SKM-1 treated with dmso at 0.1 percent for 144 hours (cell line): ENCODE measurements at regions not wholly inside any gene's neighbourhood (a gene's known extent, or its start where the extent isn't known, plus 50 kb on each side); places are given as distances from the start of the nearest gene placed in this dataset.
"Not testable (repeated sequence)": the region's sequence is repeated elsewhere in the genome, so short reads cannot be mapped to it uniquely, and the experiment has no call there.

Experiments used
- DNase-seq: peaks from one replicate; lab custom pipeline; 2025; ENCODE audit not compliant: unreplicated experiment; lab: John Stamatoyannopoulos, UW

DNA sequence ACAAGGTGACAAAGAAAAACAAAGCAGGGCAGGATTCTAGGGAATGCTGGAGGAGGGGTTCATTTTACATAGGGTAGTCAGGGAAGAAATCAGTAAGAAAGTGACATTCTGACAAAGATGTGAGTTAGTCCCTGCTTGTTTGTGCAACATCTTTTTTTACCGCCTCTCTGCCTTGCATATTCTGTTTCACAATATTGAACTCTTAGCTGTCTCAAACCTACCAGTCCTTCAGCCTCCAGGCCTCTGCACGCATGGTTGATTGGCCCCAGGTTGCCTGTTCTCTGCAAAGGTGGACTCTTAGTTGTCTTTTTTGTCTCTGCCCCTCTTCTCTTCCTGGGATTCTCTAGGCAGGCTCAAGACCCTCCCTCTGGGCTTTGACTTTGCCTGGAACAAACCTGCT lies 152.2 kb upstream of the RUNX1 start:
- DNase-seq = peak; percentile 21

GRCh38 chr21:35199733-35200015 lies 150.6 kb upstream of the RUNX1 start:
- DNase-seq = no peak

- DNase-seq = no peak
Observed at GRCh38 chr21:35198982-35199732, 150.1 kb upstream of the RUNX1 start.

GRCh38 chr21:35198565-35198964 lies 149.5 kb upstream of the RUNX1 start:
- no peak for DNase-seq

GRCh38 chr21:35197992-35198431 lies 148.9 kb upstream of the RUNX1 start:
- DNase-seq = no peak

DNA sequence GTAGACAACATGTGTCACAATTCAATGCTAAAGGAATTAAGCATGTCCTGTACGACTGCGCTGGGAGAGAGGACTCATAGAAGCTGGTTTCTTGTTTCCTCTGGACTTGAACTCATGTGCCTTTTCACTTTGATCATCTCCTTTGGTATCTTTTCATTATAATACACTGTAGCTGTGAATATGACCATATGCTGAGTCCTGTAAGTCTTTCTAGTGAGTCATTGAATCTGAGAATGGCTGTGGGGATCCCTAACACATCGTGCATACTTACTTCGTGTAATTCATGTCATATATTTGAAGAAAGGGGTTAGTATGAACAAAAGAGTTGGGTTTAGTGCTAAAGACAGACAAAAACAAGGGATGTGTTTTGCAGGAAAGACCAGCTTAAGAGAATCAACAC lies 148.1 kb upstream of the RUNX1 start:
- no peak for DNase-seq

- DNase-seq = no peak
Observed at GRCh38 chr21:35196128-35196527, 147.0 kb upstream of the RUNX1 start.

- no peak for DNase-seq
Observed at GRCh38 chr21:35195232-35195631, 146.1 kb upstream of the RUNX1 start.

GRCh38 chr21:35191754-35192153 lies 142.7 kb upstream of the RUNX1 start:
- no peak for DNase-seq

- DNase-seq = no peak
Observed at GRCh38 chr21:35191128-35191527, 142.0 kb upstream of the RUNX1 start.

- DNase-seq = no peak
Observed at GRCh38 chr21:35190201-35190701, 141.1 kb upstream of the RUNX1 start.

DNA sequence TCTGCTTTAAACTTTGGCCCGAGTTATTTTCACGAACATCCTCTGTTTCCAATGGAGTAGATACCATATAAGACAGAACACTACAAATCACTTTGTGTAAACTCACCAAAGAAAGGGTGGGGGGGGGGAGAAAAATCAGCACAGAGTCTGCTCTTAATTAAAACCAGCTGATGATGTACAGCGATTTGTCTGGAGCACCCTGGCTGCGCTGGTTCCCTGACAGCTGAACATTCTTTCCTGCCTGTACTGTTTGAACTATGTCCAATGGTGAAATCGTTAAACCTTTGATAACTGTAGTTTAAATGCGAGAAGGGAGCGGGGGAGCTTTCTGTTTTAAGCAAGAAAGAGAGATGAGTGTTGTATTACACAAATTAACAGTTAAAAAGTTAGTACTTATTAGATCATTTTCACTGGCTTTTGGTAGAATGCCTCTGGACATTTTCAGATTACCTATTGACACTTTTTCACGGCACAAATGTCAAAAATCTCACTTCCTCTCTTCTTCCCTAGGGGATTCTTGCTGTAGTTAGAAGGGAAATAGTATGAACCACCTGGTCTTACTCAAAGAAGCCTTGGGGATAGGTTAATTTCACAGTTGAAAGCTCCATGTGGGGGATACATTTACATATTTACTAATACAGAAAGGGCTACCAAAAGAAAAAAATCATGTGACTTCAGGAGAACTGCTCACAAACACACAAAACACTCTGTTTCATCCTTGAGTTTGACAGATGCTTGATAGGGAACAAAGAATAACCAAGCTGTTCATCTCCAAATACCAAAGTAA lies 140.2 kb upstream of the RUNX1 start:
- DNase-seq = no peak

GRCh38 chr21:35183389-35183788 lies 134.3 kb upstream of the RUNX1 start:
- DNase-seq = not testable (repeated sequence)

GRCh38 chr21:35179990-35180540 lies 131.0 kb upstream of the RUNX1 start:
- no peak for DNase-seq

DNA sequence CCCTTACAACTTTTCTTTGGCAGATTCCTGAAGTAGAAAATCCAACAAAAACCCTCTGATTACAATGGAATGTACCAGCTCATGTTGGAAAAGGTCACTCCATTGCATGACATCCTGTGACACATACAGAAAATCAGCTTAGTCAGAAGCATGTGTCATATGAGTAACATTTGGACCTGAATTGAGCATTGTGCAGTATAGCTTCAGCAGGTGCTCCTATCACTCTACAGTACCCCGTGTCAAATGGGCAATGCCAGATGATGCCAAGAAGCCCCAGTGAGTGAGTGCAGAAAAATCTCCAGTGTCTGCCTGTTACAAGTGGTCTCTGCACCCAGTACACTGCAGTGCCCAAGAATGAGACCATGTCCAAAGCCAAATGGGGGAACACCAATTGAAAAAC lies 129.7 kb upstream of the RUNX1 start:
- DNase-seq = no peak

- DNase-seq = no peak
Observed at GRCh38 chr21:35178098-35178497, 129.0 kb upstream of the RUNX1 start.

DNA sequence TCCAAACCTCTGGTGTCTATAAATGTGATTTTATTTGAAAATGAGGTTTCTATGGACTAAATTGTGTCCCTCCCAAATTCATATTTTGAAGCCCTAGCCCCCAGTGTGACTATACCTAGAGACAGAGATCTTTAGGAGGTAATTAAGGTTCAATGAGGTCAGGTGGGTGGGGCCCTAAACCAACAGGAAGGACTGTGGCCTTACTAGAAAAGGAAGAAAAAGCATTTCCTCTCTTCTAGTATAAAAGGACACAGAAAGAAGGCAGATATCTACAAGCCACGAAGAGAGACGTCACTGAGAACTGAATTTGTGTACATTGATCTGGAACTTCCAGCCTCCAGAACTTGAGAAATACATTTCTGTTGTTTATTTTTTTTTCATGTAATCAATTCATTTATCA lies 123.1 kb upstream of the RUNX1 start:
- peak; percentile 11 for DNase-seq

GRCh38 chr21:35171385-35171784 lies 122.3 kb upstream of the RUNX1 start:
- no peak for DNase-seq

DNA sequence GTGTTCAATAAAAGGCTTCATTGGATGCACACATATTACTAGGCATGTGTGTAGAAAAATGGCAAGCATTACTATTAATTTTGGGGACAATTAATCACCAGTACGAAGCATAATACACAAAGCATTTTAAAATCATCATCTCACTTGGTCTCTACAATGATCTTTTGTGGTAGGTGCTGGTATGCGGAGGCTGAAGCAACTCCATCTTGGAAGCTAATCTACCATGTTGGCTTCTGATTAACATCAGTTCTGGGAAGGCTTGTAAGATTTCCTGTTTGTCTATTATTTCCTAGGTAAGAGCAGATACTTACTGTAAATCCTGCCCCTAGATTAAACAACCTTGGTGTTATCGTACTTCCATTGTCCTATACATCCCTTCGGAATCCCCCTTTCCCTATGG lies 121.7 kb upstream of the RUNX1 start:
- no peak for DNase-seq

- no peak for DNase-seq
Observed at GRCh38 chr21:35170244-35170643, 121.1 kb upstream of the RUNX1 start.

DNA sequence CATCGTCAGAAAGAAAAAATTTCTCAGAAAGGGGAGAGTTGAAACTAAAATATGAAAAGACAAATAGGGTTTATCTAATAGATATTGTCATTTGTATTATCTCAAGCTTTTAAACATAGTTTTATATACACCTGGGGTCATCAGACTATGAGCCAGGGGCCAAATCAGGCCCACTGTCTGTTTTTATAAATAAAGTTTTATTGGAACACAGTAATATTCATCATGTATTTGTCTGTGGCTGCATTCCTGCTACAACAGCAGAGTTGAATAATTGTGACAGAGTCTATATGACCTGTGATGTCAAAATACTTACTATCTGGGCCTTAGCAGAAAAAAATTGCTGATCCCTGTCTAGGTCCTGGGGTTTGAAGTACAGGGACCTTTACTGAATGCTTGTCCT lies 120.5 kb upstream of the RUNX1 start:
- no peak for DNase-seq

- no peak for DNase-seq
Observed at GRCh38 chr21:35168735-35169134, 119.6 kb upstream of the RUNX1 start.
